Tibial nerve (tissue), 4 donors: ENCODE measurements at regions not wholly inside any gene's neighbourhood (a gene's known extent, or its start where the extent isn't known, plus 50 kb on each side); places are given as distances from the start of the nearest gene placed in this dataset.
"Not testable (repeated sequence)": the region's sequence is repeated elsewhere in the genome, so short reads cannot be mapped to it uniquely, and the experiment has no call there.

Experiments
- DNase-seq, 2 donors: peaks; one replicate each; pipeline ENCODE4 v3.0.0-alpha.2; 2019; ENCODE audit warnings: low spot score in 2 of 2
- H3K27ac ChIP-seq, 4 donors: fragments of 200-600 bp; sonication (generic) in 3 of 4; one replicate each; pipeline ENCODE4 v1.5.1; 2017 to 2019; ENCODE audit warnings: mild to moderate bottlenecking in 1 of 4
- H3K27me3 ChIP-seq, 2 donors: fragments of 200-600 bp; sonication (generic) in 1 of 2; one replicate each; pipeline versions ENCODE4 v1.5.1 to v1.6.0; 2017 to 2019
- H3K36me3 ChIP-seq, 3 donors: fragments of 200-600 bp; sonication (generic); one replicate each; pipeline ENCODE4 v1.5.1; 2018 to 2019
- H3K4me1 ChIP-seq, 4 donors: fragments of 200-600 bp; sonication (generic) in 3 of 4; one replicate each; pipeline ENCODE4 v1.5.1; 2017 to 2019
- H3K4me3 ChIP-seq, 4 donors: fragments of 200-600 bp; sonication (generic) in 3 of 4; one replicate each; pipeline ENCODE4 v1.5.1; 2017 to 2019; ENCODE audit warnings: mild to moderate bottlenecking in 1 of 4, moderate library complexity in 1 of 4
- H3K9me3 ChIP-seq, 4 donors: fragments of 200-600 bp; sonication (generic) in 3 of 4; one replicate each; pipeline ENCODE4 v1.5.1; 2017 to 2019
- EP300 ChIP-seq, 2 donors: sonication (generic); formaldehyde crosslinking; IDR thresholded peaks; one replicate each; pipeline ENCODE4 v1.6.1; 2017; ENCODE audit warnings: antibody characterized with exemption in 2 of 2, mild to moderate bottlenecking in 1 of 2
- POLR2A ChIP-seq, 2 donors: fragments of 450-650 bp; IDR thresholded peaks; one replicate each; pipeline ENCODE4 v1.6.1; 2017; ENCODE audit warnings: antibody characterized with exemption in 2 of 2, mild to moderate bottlenecking in 2 of 2, moderate library complexity in 2 of 2
- WGBS, 2 donors: methylation state at CpG; one replicate each; pipeline ENCODE4 v1.1.5; 2018; 5-methylcytosine and 5-hydroxymethylcytosine counted together
- TF ChIP-seq, protein P1 (sequence below), 5 experiments: fragments of 200-600 bp in 3 of 5; fragments of 450-650 bp in 2 of 5; sonication (generic) in 3 of 5; IDR thresholded peaks; one replicate each; pipeline ENCODE4 v1.5.1; 2016 to 2019; ENCODE audit warnings: antibody characterized with exemption in 5 of 5, mild to moderate bottlenecking in 3 of 5, moderate library complexity in 2 of 5

DNA sequence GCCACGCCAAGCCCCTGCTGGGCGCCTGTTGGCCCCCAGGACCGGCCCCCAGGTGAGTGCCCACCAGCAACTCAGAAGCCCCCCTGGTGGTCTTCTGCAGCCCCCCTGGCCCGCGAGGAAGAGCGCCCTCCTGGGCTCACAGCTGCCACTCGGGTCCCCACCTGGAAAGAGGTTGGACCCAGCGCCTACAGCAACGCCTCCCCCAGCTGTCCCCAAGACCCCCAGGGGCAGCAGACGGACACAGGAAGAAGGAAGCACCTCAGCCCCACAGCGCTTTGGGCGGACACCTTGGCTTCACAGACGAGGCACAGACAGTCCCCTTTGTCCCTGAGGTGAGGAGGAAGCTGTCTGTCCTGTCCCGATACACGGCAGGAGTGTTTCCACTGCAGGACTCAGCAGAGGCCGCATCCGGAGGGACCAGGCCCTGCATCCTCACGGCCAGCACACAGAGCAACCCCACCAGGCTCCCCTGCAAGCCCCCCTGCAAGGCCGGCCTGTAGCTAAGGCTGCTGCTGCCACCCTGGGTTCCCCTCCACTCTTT is 115.6 kb upstream of the NKX1-1 start:
- H3K9me3 ChIP-seq: peaks cover 0 to 38% (median 0%) of the 10 kb centered on the region in 4 donors
- no peak overlapping the region for H3K27ac ChIP-seq
- H3K4me3 ChIP-seq: no peak overlapping the region
- H3K4me1 ChIP-seq: peaks cover 0 to 12% (median 0%) of the 10 kb centered on the region in 4 donors
- 79 to 81% methylated on average over 19 of the region's 19 CpGs for WGBS, 2 donors
- no peaks in the 10 kb centered on the region for H3K36me3 ChIP-seq
- peaks cover 0 to 57% of the 10 kb centered on the region in 2 donors for H3K27me3 ChIP-seq
- DNase-seq: no peak
- TF ChIP-seq EP300 (IDR thresholded peaks at IDR 0.05) (no peak), POLR2A (IDR thresholded peaks at IDR 0.05) (no peak)
- TF ChIP-seq, protein P1, sequence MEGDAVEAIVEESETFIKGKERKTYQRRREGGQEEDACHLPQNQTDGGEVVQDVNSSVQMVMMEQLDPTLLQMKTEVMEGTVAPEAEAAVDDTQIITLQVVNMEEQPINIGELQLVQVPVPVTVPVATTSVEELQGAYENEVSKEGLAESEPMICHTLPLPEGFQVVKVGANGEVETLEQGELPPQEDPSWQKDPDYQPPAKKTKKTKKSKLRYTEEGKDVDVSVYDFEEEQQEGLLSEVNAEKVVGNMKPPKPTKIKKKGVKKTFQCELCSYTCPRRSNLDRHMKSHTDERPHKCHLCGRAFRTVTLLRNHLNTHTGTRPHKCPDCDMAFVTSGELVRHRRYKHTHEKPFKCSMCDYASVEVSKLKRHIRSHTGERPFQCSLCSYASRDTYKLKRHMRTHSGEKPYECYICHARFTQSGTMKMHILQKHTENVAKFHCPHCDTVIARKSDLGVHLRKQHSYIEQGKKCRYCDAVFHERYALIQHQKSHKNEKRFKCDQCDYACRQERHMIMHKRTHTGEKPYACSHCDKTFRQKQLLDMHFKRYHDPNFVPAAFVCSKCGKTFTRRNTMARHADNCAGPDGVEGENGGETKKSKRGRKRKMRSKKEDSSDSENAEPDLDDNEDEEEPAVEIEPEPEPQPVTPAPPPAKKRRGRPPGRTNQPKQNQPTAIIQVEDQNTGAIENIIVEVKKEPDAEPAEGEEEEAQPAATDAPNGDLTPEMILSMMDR (IDR thresholded peaks at IDR 0.05): no peak

DNA sequence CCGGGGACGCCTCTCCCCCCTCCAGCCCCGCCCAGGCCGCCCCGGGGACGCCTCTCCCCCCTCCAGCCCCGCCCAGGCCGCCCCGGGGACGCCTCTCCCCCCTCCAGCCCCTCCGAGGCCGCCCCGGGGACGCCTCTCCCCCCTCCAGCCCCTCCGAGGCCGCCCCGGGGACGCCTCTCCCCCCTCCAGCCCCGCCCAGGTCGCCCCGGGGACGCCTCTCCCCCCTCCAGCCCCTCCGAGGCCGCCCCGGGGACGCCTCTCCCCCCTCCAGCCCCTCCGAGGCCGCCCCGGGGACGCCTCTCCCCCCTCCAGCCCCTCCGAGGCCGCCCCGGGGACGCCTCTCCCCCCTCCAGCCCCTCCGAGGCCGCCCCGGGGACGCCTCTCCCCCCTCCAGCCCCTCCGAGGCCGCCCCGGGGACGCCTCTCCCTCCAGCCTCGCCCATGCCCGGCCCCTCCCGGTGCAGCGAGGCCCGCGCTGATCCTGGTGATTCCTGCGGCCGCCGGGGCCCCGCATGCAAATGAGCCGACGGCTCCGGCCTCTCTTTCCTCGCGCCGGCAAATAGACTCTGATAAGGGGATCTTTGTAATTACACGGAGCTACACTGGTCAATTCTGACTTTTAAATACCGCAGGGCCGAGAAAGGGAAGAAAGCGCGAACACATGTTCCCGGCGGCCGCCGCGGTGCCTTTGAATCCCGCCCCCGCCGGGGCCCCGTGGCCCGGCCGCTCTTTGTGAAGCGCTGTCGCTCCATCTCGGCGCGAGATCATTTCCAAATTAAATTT is 114.7 kb upstream of the NKX1-1 start:
- Histone ChIP-seq H3K4me3 (peak overlapping the region in 3 of 4 donors; percentile 9 to 30 (median 11)), H3K27me3 (peaks cover 0 to 66% of the 10 kb centered on the region in 2 donors), H3K9me3 (peaks cover 0 to 38% (median 0%) of the 10 kb centered on the region in 4 donors), H3K4me1 (peaks cover 0 to 12% (median 0%) of the 10 kb centered on the region in 4 donors)
- DNase-seq, H3K36me3 ChIP-seq, H3K27ac ChIP-seq: not testable (repeated sequence)
- 5 to 13% methylated on average over 20 to 26 of the region's 79 CpGs for WGBS, 2 donors

DNA sequence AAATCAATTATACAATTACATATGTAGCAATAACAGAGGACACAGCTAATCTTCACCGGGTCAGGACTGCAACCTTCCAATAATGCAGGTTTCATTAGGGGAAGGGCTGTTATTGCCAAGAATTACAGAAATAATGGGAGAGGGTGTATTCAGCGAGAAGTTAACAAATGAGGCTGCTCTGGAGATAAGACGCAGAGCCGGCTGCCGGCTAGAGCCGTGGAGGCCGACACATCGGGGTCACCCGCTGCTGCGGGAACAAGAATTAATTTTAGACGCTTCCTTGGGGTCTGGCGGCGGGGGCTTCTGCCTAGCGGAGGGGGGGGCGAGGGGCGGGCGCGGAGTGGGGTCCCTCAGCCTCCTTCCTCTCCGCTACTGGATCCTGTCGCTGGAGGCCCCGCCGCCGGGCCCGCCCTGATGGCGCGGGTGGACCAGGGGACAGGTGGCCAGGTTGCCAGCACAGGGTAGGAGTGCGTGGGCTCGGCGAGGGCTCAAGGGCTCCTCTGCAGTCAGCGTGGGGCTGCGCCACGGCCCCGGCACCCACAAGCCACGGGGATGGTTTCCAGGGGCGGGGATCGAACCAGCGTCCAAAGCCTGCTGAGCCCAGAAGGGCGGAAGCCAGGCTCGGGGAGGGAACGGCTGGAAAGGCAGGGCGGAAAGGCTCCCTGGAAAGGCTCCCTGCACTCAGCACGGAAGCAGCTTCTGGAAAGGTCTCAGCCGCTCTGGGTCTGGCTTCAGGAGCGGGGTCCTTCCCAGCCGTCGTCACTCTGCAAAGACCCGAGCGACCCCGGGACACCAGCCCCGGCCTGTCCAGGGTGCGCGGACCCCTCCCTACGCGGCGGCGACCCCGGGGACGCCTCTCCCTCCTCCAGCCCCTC is 113.8 kb upstream of the NKX1-1 start:
- DNase-seq: no peak
- peaks cover 0 to 71% of the 10 kb centered on the region in 2 donors for H3K27me3 ChIP-seq
- H3K9me3 ChIP-seq: peaks cover 0 to 28% (median 0%) of the 10 kb centered on the region in 4 donors
- no peak for TF ChIP-seq EP300 (IDR thresholded peaks at IDR 0.05)
- TF ChIP-seq, protein P1 (IDR thresholded peaks at IDR 0.05): no peak
- TF ChIP-seq POLR2A (IDR thresholded peaks at IDR 0.05): no peak
- H3K4me1 ChIP-seq: peaks cover 0 to 12% (median 0%) of the 10 kb centered on the region in 4 donors
- H3K4me3 ChIP-seq: peak overlapping the region in 2 of 4 donors; percentile 11 to 32
- H3K36me3 ChIP-seq: no peaks in the 10 kb centered on the region
- no peak overlapping the region for H3K27ac ChIP-seq
- WGBS, 2 donors: 81 to 85% methylated on average over 45 to 53 of the region's 58 CpGs

DNA sequence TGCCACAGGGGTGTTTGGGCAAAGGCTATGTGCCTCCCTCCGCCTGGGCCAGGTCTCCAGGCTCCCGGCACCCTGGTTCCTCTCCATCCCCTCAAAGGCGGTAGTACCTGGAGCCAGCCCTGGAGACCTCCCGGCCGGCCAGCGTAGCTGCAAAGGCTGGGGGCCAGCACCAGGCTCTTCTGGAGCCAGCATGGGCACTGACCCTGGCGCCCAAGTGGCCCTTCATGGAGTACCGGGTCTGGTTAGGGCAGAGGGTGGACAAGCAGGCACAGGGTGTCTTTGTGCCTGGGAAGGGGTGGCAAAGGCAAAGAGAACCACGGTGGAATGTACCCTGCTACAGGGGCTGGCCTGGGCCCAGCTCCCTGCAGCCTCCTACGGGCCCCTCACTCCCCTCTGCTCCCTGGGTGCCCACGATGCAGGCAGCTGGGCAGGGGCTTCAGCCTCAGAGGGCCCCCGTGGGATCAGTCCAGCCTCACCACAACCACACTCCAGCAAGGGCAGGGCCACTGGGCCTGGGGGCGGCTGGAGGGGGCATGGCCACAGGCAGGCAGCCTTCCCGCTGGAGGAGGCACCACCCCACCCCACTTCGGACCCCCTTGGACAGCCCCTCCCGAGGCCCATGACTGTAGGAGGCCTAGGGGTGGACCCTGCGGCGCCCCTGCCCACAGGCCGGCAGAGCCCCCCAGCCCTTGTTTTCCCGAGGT is 112.9 kb upstream of the NKX1-1 start:
- Histone ChIP-seq H3K4me1 (peaks cover 0 to 12% (median 0%) of the 10 kb centered on the region in 4 donors), H3K36me3 (no peaks in the 10 kb centered on the region), H3K27ac (no peak overlapping the region), H3K9me3 (peaks cover 0 to 19% (median 0%) of the 10 kb centered on the region in 4 donors), H3K4me3 (no peak overlapping the region), H3K27me3 (peaks cover 0 to 71% of the 10 kb centered on the region in 2 donors)
- WGBS, 2 donors: 74 to 76% methylated on average over 18 to 19 of the region's 20 CpGs
- DNase-seq: no peak
- no peak for TF ChIP-seq EP300 (IDR thresholded peaks at IDR 0.05)
- TF ChIP-seq, protein P1 (IDR thresholded peaks at IDR 0.05): no peak
- TF ChIP-seq POLR2A (IDR thresholded peaks at IDR 0.05): no peak
